ENCODE measurements at regions not wholly inside any gene's neighbourhood (a gene's known extent, or its start where the extent isn't known, plus 50 kb on each side); places are given as distances from the start of the nearest gene placed in this dataset.

DNA sequence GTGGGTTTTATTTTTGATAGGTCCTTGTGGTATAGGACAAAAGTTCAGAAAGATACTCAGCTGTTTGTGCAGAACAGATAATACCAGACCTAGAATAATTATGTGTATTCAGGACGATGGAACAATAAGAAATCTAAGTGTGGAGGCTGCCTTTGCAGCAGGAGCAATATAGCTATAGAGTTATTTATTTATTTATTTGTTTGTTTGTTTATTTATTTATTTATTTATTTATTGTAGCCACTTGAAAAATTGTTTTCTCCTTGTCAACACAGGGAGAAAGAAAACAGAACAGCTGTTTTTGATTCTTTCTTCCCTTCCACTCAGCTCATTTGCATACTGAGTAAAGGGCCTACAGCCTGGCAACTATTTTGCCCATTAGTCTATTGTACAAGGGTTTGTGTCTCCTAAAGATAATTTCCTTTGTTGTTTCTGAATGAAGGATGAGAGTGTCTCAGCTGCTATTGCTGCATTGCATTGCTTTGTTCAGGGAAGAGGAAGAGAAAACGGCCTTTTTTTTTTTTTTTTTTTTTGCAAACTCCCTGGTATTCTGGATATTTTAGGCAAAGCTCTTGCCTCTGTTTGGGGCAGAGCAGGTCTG lies 56.0 kb upstream of the ESX1 start:
- Histone ChIP-seq H3K9me3 (replicated peaks) (no peaks in the 10 kb centered on the region), H3K27me3 (replicated peaks) (no peaks in the 10 kb centered on the region), H3K36me3 (no peaks in the 10 kb centered on the region), H3K27ac (no peak overlapping the region), H3K4me1 (replicated peaks) (peaks cover 13% of the 10 kb centered on the region), H3K4me3 (no peak overlapping the region)
- no peak for DNase-seq (ENCODE audit: low read depth in 1 of 2, low spot score in 2 of 2)

- Histone ChIP-seq H3K36me3 (no peaks in the 10 kb centered on the region), H3K27me3 (replicated peaks) (no peaks in the 10 kb centered on the region), H3K4me1 (replicated peaks) (peaks cover 7% of the 10 kb centered on the region), H3K9me3 (replicated peaks) (no peaks in the 10 kb centered on the region), H3K4me3 (peak overlapping the region; percentile 18), H3K27ac (no peak overlapping the region)
- no peak for DNase-seq (ENCODE audit: low read depth in 1 of 2, low spot score in 2 of 2)
These were observed 55.4 kb upstream of the ESX1 start for GRCh38 chrX:104310090-104310489.

- no peak overlapping the region for H3K27ac ChIP-seq
- no peak overlapping the region for H3K4me3 ChIP-seq
- no peaks in the 10 kb centered on the region for H3K9me3 ChIP-seq (replicated peaks)
- DNase-seq (ENCODE audit: low read depth in 1 of 2, low spot score in 2 of 2), result no peak
- H3K27me3 ChIP-seq (replicated peaks), result no peaks in the 10 kb centered on the region
- no peaks in the 10 kb centered on the region for H3K36me3 ChIP-seq
- H3K4me1 ChIP-seq (replicated peaks), result peaks cover 7% of the 10 kb centered on the region
These were observed 54.4 kb upstream of the ESX1 start for GRCh38 chrX:104309169-104309568.

- peaks cover 7% of the 10 kb centered on the region for H3K4me1 ChIP-seq (replicated peaks)
These were observed 52.6 kb upstream of the ESX1 start for GRCh38 chrX:104307341-104307740.

GRCh38 chrX:104306180-104306579 lies 51.4 kb upstream of the ESX1 start:
- no peaks in the 10 kb centered on the region for H3K36me3 ChIP-seq
- no peak for DNase-seq (ENCODE audit: low read depth in 1 of 2, low spot score in 2 of 2)
- no peak overlapping the region for H3K4me3 ChIP-seq
- H3K27me3 ChIP-seq (replicated peaks), result no peaks in the 10 kb centered on the region
- no peak overlapping the region for H3K27ac ChIP-seq
- H3K9me3 ChIP-seq (replicated peaks), result no peaks in the 10 kb centered on the region
- peaks cover 7% of the 10 kb centered on the region for H3K4me1 ChIP-seq (replicated peaks)

More at GRCh38 chrX:104307341-104307740, 52.6 kb upstream of the ESX1 start:
- no peak for DNase-seq (ENCODE audit: low read depth in 1 of 2, low spot score in 2 of 2)
- Histone ChIP-seq H3K27me3 (replicated peaks) (no peaks in the 10 kb centered on the region), H3K4me3 (no peak overlapping the region), H3K27ac (no peak overlapping the region), H3K36me3 (no peaks in the 10 kb centered on the region), H3K9me3 (replicated peaks) (no peaks in the 10 kb centered on the region)
